ENCODE measurements at regions not wholly inside any gene's neighbourhood (a gene's known extent, or its start where the extent isn't known, plus 50 kb on each side); places are given as distances from the start of the nearest gene placed in this dataset.

GRCh38 chr16:86221085-86221484 lies 289.2 kb upstream of the FOXF1 start:
- H3K4me2 ChIP-seq (ENCODE audit: low read length) = no peak overlapping the region
- no peaks in the 10 kb centered on the region for H3K79me2 ChIP-seq (ENCODE audit: insufficient read depth, low read length)
- H3K27me3 ChIP-seq (ENCODE audit: insufficient read depth, low read length) = peaks cover 55% of the 10 kb centered on the region
- H3K9me3 ChIP-seq (ENCODE audit: control insufficient read depth in 1 of 2, insufficient read depth in 1 of 2, low read depth in 1 of 2, low read length in 2 of 2) = no peaks in the 10 kb centered on the region
- no peaks in the 10 kb centered on the region for H4K20me1 ChIP-seq (ENCODE audit: insufficient read depth)
- no TSS peak for BruUV-seq (replicated peaks)
- DNase-seq (ENCODE audit: low read depth, low spot score) (no peak), ATAC-seq (no peak)
- H3K27ac ChIP-seq (ENCODE audit: low read depth, low read length) = no peak overlapping the region
- H3K4me3 ChIP-seq (replicated peaks in 1 of 2; ENCODE audit: low read depth in 1 of 2, low read length in 2 of 2) = no peak overlapping the region
- no peaks in the 10 kb centered on the region for H3K4me1 ChIP-seq (ENCODE audit: control insufficient read depth in 1 of 2, insufficient read depth in 2 of 2, low read length in 2 of 2)
- TF ChIP-seq POLR2AphosphoS5 (IDR thresholded peaks at IDR 0.05; ENCODE audit: low read depth, low read length) (no peak), SP1 (IDR thresholded peaks at IDR 0.05; ENCODE audit: low read depth) (no peak), EGR1 (IDR thresholded peaks at IDR 0.05; ENCODE audit: low read depth) (no peak), CBX3 (IDR thresholded peaks at IDR 0.05; ENCODE audit: low read depth) (no peak), EZH2phosphoT487 (IDR thresholded peaks at IDR 0.05; ENCODE audit: borderline replicate concordance) (no peak), ELF1 (IDR thresholded peaks at IDR 0.05; ENCODE audit: borderline replicate concordance, low read depth) (no peak), MAX (IDR thresholded peaks at IDR 0.05) (no peak), SRF (IDR thresholded peaks at IDR 0.05; ENCODE audit: low read depth) (no peak), SIN3A (IDR thresholded peaks at IDR 0.05; ENCODE audit: low read depth) (no peak), RAD21 (IDR thresholded peaks at IDR 0.05; ENCODE audit: low read depth) (no peak), REST (IDR thresholded peaks at IDR 0.05; ENCODE audit: low read depth) (no peak), YY1 (IDR thresholded peaks at IDR 0.05; ENCODE audit: extremely low read depth, insufficient replicate concordance, low read depth, low read length) (no peak), ZNF274 (IDR thresholded peaks at IDR 0.05; ENCODE audit: low read depth, low read length) (no peak), ATF3 (IDR thresholded peaks at IDR 0.05) (no peak), CTCF (IDR thresholded peaks at IDR 0.05 in 2 of 3, conservative IDR thresholded peaks at IDR 0.05 in 1 of 3; ENCODE audit: borderline replicate concordance in 1 of 3, insufficient read depth in 1 of 3, low read depth in 2 of 3, low read length in 2 of 3) (no peak), POLR2A (IDR thresholded peaks at IDR 0.05; ENCODE audit: borderline replicate concordance, extremely low read depth, insufficient read depth, insufficient read length) (no peak), FOSL1 (IDR thresholded peaks at IDR 0.05; ENCODE audit: low read depth) (no peak), TCF7L2 (IDR thresholded peaks at IDR 0.05; ENCODE audit: borderline replicate concordance, extremely low read depth, insufficient read depth, insufficient read length) (no peak)
- H3K9me2 ChIP-seq (ENCODE audit: insufficient read depth) = no peaks in the 10 kb centered on the region
- H3K9ac ChIP-seq (ENCODE audit: low read length) = no peak overlapping the region
- no peak overlapping the region for H2AFZ ChIP-seq (ENCODE audit: low read depth, low read length, poor library complexity, severe bottlenecking)
- ChIA-PET CTCF (no interaction called here), POLR2A (no interaction called here), RAD21 (ENCODE audit: low non-redundant PET in 1 of 2, low total read pairs in 2 of 2, uncharacterized antibody in 2 of 2, unreplicated experiment in 2 of 2) (no interaction called here)
- intact Hi-C loops (cut with micrococcal nuclease) = no loop called here
- H3K36me3 ChIP-seq (ENCODE audit: control insufficient read depth in 1 of 2, insufficient read depth in 2 of 2, low read length in 2 of 2) = no peaks in the 10 kb centered on the region
